K562 (cell line): ENCODE measurements at regions not wholly inside any gene's neighbourhood (a gene's known extent, or its start where the extent isn't known, plus 50 kb on each side); places are given as distances from the start of the nearest gene placed in this dataset.

ENCODE experiments used
- ATAC-seq: fragments of 200-7000 bp; cut with Tn5 transposase; 3 replicates; pipeline ENCODE4 v1.9.1; 2020; ENCODE audit warnings: moderate library complexity
- BruUV-seq: library from RNA; stranded (reverse); fragments of 400-500 nt; replicated peaks from 2 replicates; lab custom pipeline; 2021; lab: Mats Ljungman, UMichigan
- CTCF ChIA-PET: fragments of 300-600 bp; formaldehyde crosslinking; extraction: SDS; loops from one replicate; lab custom pipeline; 2021; ENCODE audit warnings: low intra/inter-chr PET ratio; lab: Yijun Ruan, JAX
- POLR2A ChIA-PET: fragments of 300-600, 350-650 bp; sonication (Branson Sonifier 250); formaldehyde crosslinking; extraction: SDS; loops from one replicate; lab custom pipeline; 2021; ENCODE audit warnings: antibody characterized with exemption, inconsistent platforms; lab: Yijun Ruan, JAX
- DNase-seq, 4 experiments: peaks; one replicate each; pipeline versions ENCODE4 v3.0.0 to v3.0.0-alpha.2; 2011 to 2018; ENCODE audit warnings: low spot score in 3 of 4, mixed read lengths in 3 of 4; ENCODE audit errors: extremely low read depth in 1 of 4
- FAIRE-seq: peaks from 2 replicates; lab custom pipeline; 2011; peaks lifted over from hg19 to GRCh38; lab: Jason Lieb, UNC
- H2AFZ ChIP-seq: 2 replicates; pipeline ENCODE4 v1.6.0; 2011; ENCODE audit warnings: low read depth, low read length, control low read depth, inconsistent platforms
- H3K27ac ChIP-seq: fragments of 200-600 bp; 3 replicates; pipeline ENCODE4 v1.8.0; 2011; ENCODE audit warnings: low read depth, mild to moderate bottlenecking, control low read depth, inconsistent platforms, low read length, moderate library complexity, mixed read lengths; ENCODE audit errors: extremely low read depth
- H3K27me3 ChIP-seq, 2 experiments: fragments of 300-600 bp in 1 of 2; 2 replicates in 1 of 2; 3 replicates in 1 of 2; pipeline versions ENCODE4 v1.6.0 to v1.8.0; 2011; ENCODE audit warnings: inconsistent platforms in 2 of 2, low read length in 2 of 2, mild to moderate bottlenecking in 1 of 2, mixed read lengths in 1 of 2, moderate library complexity in 1 of 2; ENCODE audit not compliant: control insufficient read depth in 2 of 2, insufficient read depth in 2 of 2
- H3K36me3 ChIP-seq: fragments of 300-600 bp; 3 replicates; pipeline ENCODE4 v1.8.0; 2011; ENCODE audit warnings: mild to moderate bottlenecking, low read length, inconsistent platforms; ENCODE audit not compliant: control insufficient read depth, insufficient read depth
- H3K4me1 ChIP-seq, 2 experiments: fragments of 200-600 bp in 1 of 2; replicated peaks in 1 of 2; 2 replicates in 1 of 2; 3 replicates in 1 of 2; pipeline versions ENCODE4 v1.5.1 to v1.8.0; 2011; ENCODE audit warnings: inconsistent platforms in 2 of 2, low read length in 2 of 2, mild to moderate bottlenecking in 1 of 2, mixed read lengths in 1 of 2, moderate library complexity in 1 of 2; ENCODE audit not compliant: control insufficient read depth in 2 of 2, insufficient read depth in 2 of 2
- H3K4me2 ChIP-seq: 2 replicates; pipeline ENCODE4 v1.6.1; 2011; ENCODE audit warnings: low read length, control low read depth, inconsistent platforms, mixed read lengths; ENCODE audit not compliant: insufficient read depth
- H3K4me3 ChIP-seq: fragments of 200-600 bp; sonication (generic), shearing (Covaris generic); 2 replicates; pipeline ENCODE4 v1.5.1; 2016; ENCODE audit warnings: control low read depth, inconsistent platforms
- H3K79me2 ChIP-seq: fragments of 200-600 bp; 3 replicates; pipeline ENCODE4 v1.8.0; 2011; ENCODE audit warnings: low read length, inconsistent platforms; ENCODE audit not compliant: control insufficient read depth, insufficient read depth
- H3K9ac ChIP-seq, 2 experiments: 2 replicates each; pipeline versions ENCODE4 v1.6.0 to v1.6.1; 2011; ENCODE audit warnings: low read depth in 2 of 2, low read length in 2 of 2, control low read depth in 1 of 2, inconsistent platforms in 1 of 2, mild to moderate bottlenecking in 1 of 2, mixed read lengths in 1 of 2; ENCODE audit not compliant: insufficient read depth in 1 of 2
- H3K9me1 ChIP-seq: one replicate; pipeline ENCODE4 v1.6.0; 2011; ENCODE audit warnings: inconsistent platforms, mild to moderate bottlenecking, low read length, moderate library complexity; ENCODE audit not compliant: control insufficient read depth, insufficient read depth
- H3K9me3 ChIP-seq: replicated peaks from 2 replicates; pipeline ENCODE4 v1.5.1; 2011; ENCODE audit warnings: low read depth, low read length, inconsistent platforms; ENCODE audit not compliant: control insufficient read depth, insufficient read depth
- H4K20me1 ChIP-seq: replicated peaks from 2 replicates; pipeline ENCODE4 v1.6.1; 2011; ENCODE audit warnings: low read length, inconsistent platforms, mixed read lengths; ENCODE audit not compliant: control insufficient read depth, insufficient read depth
- BRD9 ChIP-seq: fragments of 450-650 bp; IDR thresholded peaks from 2 replicates; pipeline ENCODE4 v1.6.1; 2018; ENCODE audit warnings: low read depth; ENCODE audit not compliant: partially characterized antibody
- L3MBTL2 ChIP-seq: fragments of 450-650 bp; IDR thresholded peaks from 2 replicates; pipeline ENCODE4 v1.6.1; 2016; ENCODE audit warnings: mild to moderate bottlenecking, moderate library complexity
- TCFL5 ChIP-seq: fragments of 250-450 bp; sonication (Bioruptor Pico); conservative IDR thresholded peaks from 2 replicates; pipeline ENCODE4 v1.6.1; 2021; ENCODE audit warnings: mild to moderate bottlenecking, moderate library complexity, matching md5 sums
- TSC22D4 ChIP-seq: fragments of 450-650 bp; IDR thresholded peaks from 2 replicates; pipeline ENCODE4 v1.6.1; 2016; ENCODE audit warnings: missing genetic modification characterization, missing biosample characterization, control low read depth
- ZNF124 ChIP-seq: sonication (generic); formaldehyde crosslinking; IDR thresholded peaks from 2 replicates; pipeline ENCODE4 v1.8.1; 2022; ENCODE audit warnings: missing genetic modification reagents
- ZNF77 ChIP-seq: fragments of 250-450 bp; sonication (Bioruptor Pico); IDR thresholded peaks from 2 replicates; pipeline ENCODE4 v1.5.0; 2020
- WGBS: fragments of 100-300 bp; shearing (Covaris generic); methylation state at CpG from one replicate; pipeline ENCODE4 v1.1.6; 2016; ENCODE audit warnings: low coverage, mixed read lengths; ENCODE audit not compliant: insufficient coverage; ENCODE audit errors: missing lambda C conversion rate; 5-methylcytosine and 5-hydroxymethylcytosine counted together
- in situ Hi-C: fragments of 300-500 bp; cut with MboI; formaldehyde crosslinking; loops from 4 replicates; pipeline ENCODE4 v1.15.0; 2018; ENCODE audit warnings: inconsistent platforms, mixed read lengths
- intact Hi-C: fragments of 100-400 bp; cut with micrococcal nuclease; formaldehyde crosslinking; loops from 2 replicates; pipeline ENCODE4 v1.14.2; 2022
- TF ChIP-seq, protein P1 (sequence below): fragments of 200-800 bp; sonication (Bioruptor generic); IDR thresholded peaks from 2 replicates; pipeline ENCODE4 v1.6.1; 2017; ENCODE audit warnings: missing genetic modification characterization, missing compliant biosample characterization
- TF ChIP-seq, protein P2 (sequence below): fragments of 250-450 bp; sonication (Bioruptor Pico); IDR thresholded peaks from 2 replicates; pipeline ENCODE4 v1.5.0; 2021; ENCODE audit warnings: mild to moderate bottlenecking, moderate library complexity
- TF ChIP-seq, protein P3 (sequence below), 2 experiments: fragments of 450-650 bp in 1 of 2; sonication (generic) in 1 of 2; formaldehyde crosslinking in 1 of 2; IDR thresholded peaks in 1 of 2; conservative IDR thresholded peaks in 1 of 2; 2 replicates each; pipeline versions ENCODE4 v1.6.1 to v1.8.1; 2016 to 2023; ENCODE audit warnings: mild to moderate bottlenecking in 2 of 2, moderate library complexity in 2 of 2, inconsistent platforms in 1 of 2, missing genetic modification reagents in 1 of 2

DNA sequence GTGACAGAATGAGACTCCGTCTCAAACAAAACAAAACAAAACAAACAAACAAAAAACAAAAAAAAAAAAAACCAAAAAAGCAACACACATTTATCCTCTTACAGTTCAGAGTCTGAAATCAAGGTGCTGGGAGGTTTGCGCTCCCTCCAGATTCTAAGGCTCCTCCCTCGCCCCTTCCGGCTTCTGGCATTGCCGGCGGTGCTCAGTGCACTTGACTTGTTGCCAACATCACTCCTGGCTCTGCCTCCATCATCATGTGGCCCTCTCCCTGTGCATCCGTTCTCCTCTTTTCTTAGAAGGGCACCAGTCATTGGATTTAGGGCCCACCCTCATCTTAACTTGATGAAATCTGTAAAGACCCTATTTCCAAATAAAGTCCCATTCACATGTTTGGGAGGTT, 73.8 kb downstream of the RBFOX3 start:
- CTCF ChIA-PET, result no interaction called here
- no TSS peak for BruUV-seq
- ATAC-seq (no peak), FAIRE-seq (no peak), DNase-seq (no peak)
- H3K4me1 ChIP-seq, result no peaks in the 10 kb centered on the region
- peaks cover 2% of the 10 kb centered on the region for H3K9me1 ChIP-seq
- H3K4me3 ChIP-seq, result no peak overlapping the region
- H3K79me2 ChIP-seq, result no peaks in the 10 kb centered on the region
- 3% methylated on average over 7 of the region's 7 CpGs for WGBS
- H3K27ac ChIP-seq, result no peak overlapping the region
- intact Hi-C loops, result no loop called here
- peaks cover 21 to 82% of the 10 kb centered on the region in 2 experiments; a peak in 4 of 5 replicates for H3K27me3 ChIP-seq
- H2AFZ ChIP-seq, result no peak overlapping the region
- peaks cover 11% of the 10 kb centered on the region; the same call in 1 of the 2 replicates for H4K20me1 ChIP-seq
- no peaks in the 10 kb centered on the region for H3K36me3 ChIP-seq
- H3K4me2 ChIP-seq, result no peak overlapping the region
- no peaks in the 10 kb centered on the region for H3K9me3 ChIP-seq
- TF ChIP-seq TSC22D4, result no peak
- in situ Hi-C loops, result no loop called here
- POLR2A ChIA-PET, result no interaction called here
- H3K9ac ChIP-seq, result no peak overlapping the region

DNA sequence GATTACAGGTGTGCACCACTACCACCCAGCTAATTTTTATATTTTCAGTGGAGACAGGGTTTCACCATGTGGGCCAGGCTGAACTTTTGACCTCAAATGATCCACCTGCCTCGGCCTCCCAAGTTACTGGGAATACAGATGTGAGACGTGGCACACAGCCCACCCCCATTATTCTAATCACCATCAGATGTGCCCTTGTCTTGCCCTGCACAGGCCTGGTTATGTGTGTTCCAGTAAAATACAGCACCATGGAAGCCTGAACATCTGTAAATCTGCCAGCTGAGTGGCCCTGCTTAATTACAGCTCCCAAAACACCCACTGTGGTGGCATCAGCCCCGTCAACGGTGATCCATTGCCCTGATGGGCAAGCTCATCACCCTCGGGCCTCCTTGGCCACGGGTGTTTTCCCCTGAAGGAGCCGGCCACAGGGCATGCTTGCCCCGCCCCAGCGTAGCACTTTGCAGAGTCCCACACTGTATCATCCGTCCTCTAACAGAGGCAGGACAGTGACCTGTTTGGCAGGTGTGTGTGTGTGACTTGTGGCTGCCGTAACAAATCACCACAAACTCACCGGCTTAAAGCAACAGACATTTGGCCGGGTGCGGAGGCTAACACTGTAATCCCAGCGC, 74.5 kb downstream of the RBFOX3 start:
- no peaks in the 10 kb centered on the region for H3K79me2 ChIP-seq
- peaks cover 17% of the 10 kb centered on the region; the same call in 1 of the 2 replicates for H4K20me1 ChIP-seq
- H3K27me3 ChIP-seq, result peaks cover 16 to 82% of the 10 kb centered on the region in 2 experiments; a peak in 4 of 5 replicates
- DNase-seq (no peak), FAIRE-seq (no peak), ATAC-seq (no peak)
- H3K4me3 ChIP-seq, result no peak overlapping the region
- no peak overlapping the region for H3K9ac ChIP-seq
- no peak overlapping the region for H3K4me2 ChIP-seq
- peaks cover 2% of the 10 kb centered on the region for H3K9me1 ChIP-seq
- H3K9me3 ChIP-seq, result no peaks in the 10 kb centered on the region
- no peaks in the 10 kb centered on the region for H3K36me3 ChIP-seq
- under 1% methylated on average over 15 of the region's 15 CpGs for WGBS
- BruUV-seq, result no TSS peak
- ChIA-PET CTCF (no interaction called here), POLR2A (no interaction called here)
- in situ Hi-C loops (no loop called here), intact Hi-C loops (no loop called here)
- no peak overlapping the region for H3K27ac ChIP-seq
- H3K4me1 ChIP-seq, result no peaks in the 10 kb centered on the region
- no peak overlapping the region for H2AFZ ChIP-seq
- TF ChIP-seq, protein P1, sequence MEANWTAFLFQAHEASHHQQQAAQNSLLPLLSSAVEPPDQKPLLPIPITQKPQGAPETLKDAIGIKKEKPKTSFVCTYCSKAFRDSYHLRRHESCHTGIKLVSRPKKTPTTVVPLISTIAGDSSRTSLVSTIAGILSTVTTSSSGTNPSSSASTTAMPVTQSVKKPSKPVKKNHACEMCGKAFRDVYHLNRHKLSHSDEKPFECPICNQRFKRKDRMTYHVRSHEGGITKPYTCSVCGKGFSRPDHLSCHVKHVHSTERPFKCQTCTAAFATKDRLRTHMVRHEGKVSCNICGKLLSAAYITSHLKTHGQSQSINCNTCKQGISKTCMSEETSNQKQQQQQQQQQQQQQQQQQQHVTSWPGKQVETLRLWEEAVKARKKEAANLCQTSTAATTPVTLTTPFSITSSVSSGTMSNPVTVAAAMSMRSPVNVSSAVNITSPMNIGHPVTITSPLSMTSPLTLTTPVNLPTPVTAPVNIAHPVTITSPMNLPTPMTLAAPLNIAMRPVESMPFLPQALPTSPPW, result no peak
- TF ChIP-seq ZNF77 (CRISPR knock-in tag) (no peak), ZNF124 (CRISPR knock-in tag) (no peak), BRD9 (no peak), TCFL5 (CRISPR knock-in tag) (no peak), L3MBTL2 (no peak)
- TF ChIP-seq, protein P2, sequence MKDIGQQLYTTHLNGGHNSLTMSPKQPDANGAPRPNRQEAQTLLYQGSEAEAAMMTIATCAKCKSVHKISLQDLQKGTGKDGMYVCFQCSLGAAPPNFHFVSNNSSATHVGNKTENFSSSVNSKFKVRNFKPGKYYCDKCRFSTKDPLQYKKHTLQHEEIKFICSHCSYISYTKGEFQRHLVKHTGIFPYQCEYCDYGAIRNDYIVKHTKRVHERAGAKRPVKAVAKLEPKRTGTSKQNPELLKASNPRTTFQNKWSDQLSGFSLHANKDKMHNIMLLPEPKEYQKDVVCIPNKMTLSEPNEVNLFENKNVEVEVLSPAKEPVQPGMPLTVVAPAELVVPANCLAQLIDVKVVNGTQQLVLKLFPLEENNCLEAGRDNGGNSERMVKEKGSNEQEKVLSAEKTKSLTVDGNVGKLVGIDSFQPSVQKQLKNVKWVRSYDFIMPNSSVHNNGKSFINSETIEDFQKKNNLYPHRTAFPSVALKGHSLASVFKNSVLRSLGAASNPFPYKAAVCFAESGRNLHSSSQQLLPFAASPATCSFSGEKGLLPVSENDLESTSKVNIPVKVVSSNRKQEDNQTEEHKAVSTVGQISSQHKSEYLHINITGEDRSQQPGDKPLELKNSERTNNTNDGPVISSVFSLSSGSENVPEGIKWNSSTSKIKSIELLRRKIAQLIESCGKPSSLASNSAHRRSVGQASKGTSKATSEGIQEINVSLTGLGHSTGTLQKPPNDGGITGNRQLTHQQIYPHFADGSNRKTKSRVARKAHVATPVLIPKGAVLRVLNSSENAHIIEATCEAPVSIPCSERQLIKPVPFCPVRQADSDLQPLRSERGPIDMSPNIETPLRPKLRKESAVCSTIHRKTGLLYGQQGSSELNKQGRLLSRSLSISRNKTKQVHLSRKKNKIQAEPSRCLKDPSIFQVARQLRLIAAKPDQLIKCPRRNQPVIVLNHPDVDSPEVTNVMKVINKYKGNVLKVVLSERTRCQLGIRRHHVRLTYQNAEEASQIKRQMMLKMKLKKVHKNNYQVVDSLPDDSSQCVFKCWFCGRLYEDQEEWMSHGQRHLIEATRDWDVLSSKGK (CRISPR knock-in tag), result no peak
- TF ChIP-seq, protein P3, sequence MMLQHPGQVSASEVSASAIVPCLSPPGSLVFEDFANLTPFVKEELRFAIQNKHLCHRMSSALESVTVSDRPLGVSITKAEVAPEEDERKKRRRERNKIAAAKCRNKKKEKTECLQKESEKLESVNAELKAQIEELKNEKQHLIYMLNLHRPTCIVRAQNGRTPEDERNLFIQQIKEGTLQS (IDR thresholded peaks at IDR 0.05), result no peak
- TF ChIP-seq, protein P3 (CRISPR knock-in tag; conservative IDR thresholded peaks at IDR 0.05), result no peak
